ENCODE measurements at regions not wholly inside any gene's neighbourhood (a gene's known extent, or its start where the extent isn't known, plus 50 kb on each side); places are given as distances from the start of the nearest gene placed in this dataset.

DNA sequence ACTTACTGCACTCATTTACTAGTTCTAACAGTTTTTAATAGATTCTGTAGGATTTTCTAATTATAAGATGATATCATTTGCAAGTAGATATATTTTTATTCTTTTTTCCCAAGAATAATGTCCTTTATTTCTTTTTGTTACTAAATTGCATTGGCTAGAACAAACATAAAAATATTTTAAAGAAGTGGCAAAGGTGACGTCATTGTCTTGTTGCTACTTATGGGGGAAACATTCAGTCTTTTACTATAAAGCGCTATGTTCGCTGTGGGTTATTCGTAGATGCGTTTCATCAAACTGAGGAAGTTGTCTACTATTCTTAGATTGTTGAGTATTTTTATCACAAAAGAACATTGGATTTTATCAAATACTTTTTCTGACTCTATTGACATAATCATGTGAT, 765.2 kb upstream of the POU3F3 start:
- TF ChIP-seq, protein P1, sequence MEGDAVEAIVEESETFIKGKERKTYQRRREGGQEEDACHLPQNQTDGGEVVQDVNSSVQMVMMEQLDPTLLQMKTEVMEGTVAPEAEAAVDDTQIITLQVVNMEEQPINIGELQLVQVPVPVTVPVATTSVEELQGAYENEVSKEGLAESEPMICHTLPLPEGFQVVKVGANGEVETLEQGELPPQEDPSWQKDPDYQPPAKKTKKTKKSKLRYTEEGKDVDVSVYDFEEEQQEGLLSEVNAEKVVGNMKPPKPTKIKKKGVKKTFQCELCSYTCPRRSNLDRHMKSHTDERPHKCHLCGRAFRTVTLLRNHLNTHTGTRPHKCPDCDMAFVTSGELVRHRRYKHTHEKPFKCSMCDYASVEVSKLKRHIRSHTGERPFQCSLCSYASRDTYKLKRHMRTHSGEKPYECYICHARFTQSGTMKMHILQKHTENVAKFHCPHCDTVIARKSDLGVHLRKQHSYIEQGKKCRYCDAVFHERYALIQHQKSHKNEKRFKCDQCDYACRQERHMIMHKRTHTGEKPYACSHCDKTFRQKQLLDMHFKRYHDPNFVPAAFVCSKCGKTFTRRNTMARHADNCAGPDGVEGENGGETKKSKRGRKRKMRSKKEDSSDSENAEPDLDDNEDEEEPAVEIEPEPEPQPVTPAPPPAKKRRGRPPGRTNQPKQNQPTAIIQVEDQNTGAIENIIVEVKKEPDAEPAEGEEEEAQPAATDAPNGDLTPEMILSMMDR (IDR thresholded peaks at IDR 0.05; ENCODE audit: control extremely low read depth in 1 of 3, insufficient read depth in 1 of 3, low read depth in 1 of 3, low read length in 3 of 3), result no peak
- TF ChIP-seq, protein P2, sequence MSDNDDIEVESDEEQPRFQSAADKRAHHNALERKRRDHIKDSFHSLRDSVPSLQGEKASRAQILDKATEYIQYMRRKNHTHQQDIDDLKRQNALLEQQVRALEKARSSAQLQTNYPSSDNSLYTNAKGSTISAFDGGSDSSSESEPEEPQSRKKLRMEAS (IDR thresholded peaks at IDR 0.05), result no peak
- TF ChIP-seq ZNF274 (IDR thresholded peaks at IDR 0.05; ENCODE audit: borderline replicate concordance, extremely low read depth, low read length) (no peak), HDAC2 (IDR thresholded peaks at IDR 0.05; ENCODE audit: borderline replicate concordance in 1 of 2, low read depth in 2 of 2, low read length in 2 of 2) (no peak), CREB1 (IDR thresholded peaks at IDR 0.05) (no peak), RFX5 (IDR thresholded peaks at IDR 0.05; ENCODE audit: borderline replicate concordance, low read depth, low read length) (no peak), POLR2A (IDR thresholded peaks at IDR 0.05; ENCODE audit: control extremely low read depth in 1 of 2, low read depth in 2 of 2, low read length in 2 of 2) (no peak), TAF1 (IDR thresholded peaks at IDR 0.05; ENCODE audit: low read depth, low read length) (no peak), GABPA (IDR thresholded peaks at IDR 0.05; ENCODE audit: borderline replicate concordance, insufficient read depth, low read length) (no peak), RAD21 (IDR thresholded peaks at IDR 0.05 in 1 of 2, conservative IDR thresholded peaks at IDR 0.05 in 1 of 2; ENCODE audit: low read depth in 2 of 2, low read length in 2 of 2) (no peak), CBX5 (IDR thresholded peaks at IDR 0.05; ENCODE audit: low read depth, low read length) (no peak)

Measured in H1 (cell line).